SK-N-MC (cell line): ENCODE measurements at regions not wholly inside any gene's neighbourhood (a gene's known extent, or its start where the extent isn't known, plus 50 kb on each side); places are given as distances from the start of the nearest gene placed in this dataset.
"Not testable (repeated sequence)": the region's sequence is repeated elsewhere in the genome, so short reads cannot be mapped to it uniquely, and the experiment has no call there.

Experiments
- DNase-seq: peaks from one replicate; pipeline ENCODE4 v3.0.0-alpha.2; 2011; ENCODE audit warnings: low read depth, low spot score
- H3K27ac ChIP-seq: fragments of 200-600 bp; sonication (generic); 2 replicates; pipeline ENCODE4 v1.5.1; 2016; ENCODE audit warnings: mixed run types
- H3K36me3 ChIP-seq: fragments of 200-600 bp; sonication (generic); 2 replicates; pipeline ENCODE4 v1.6.1; 2017; ENCODE audit warnings: antibody characterized with exemption, low read length, mixed read lengths; ENCODE audit not compliant: insufficient read depth
- H3K4me3 ChIP-seq: fragments of 200-600 bp; sonication (generic); 2 replicates; pipeline ENCODE4 v1.5.1; 2016
- H3K9ac ChIP-seq: fragments of 200-600 bp; sonication (generic); 2 replicates; pipeline ENCODE4 v1.8.0; 2017; ENCODE audit warnings: mixed run types, mixed read lengths; ENCODE audit not compliant: insufficient read length
- H3K9me3 ChIP-seq: fragments of 200-600 bp; sonication (generic); 2 replicates; pipeline ENCODE4 v1.6.1; 2017; ENCODE audit warnings: low read depth, mild to moderate bottlenecking, antibody characterized with exemption, low read length, moderate library complexity, mixed read lengths
- EZH2 ChIP-seq: fragments of 200-600 bp; sonication (generic); IDR thresholded peaks from one replicate; pipeline ENCODE4 v1.6.1; 2017; ENCODE audit warnings: antibody characterized with exemption
- FOXP2 ChIP-seq: optimal IDR thresholded peaks from 2 replicates; pipeline ENCODE3; 2011; ENCODE audit warnings: mild to moderate bottlenecking, moderate library complexity; ENCODE audit not compliant: insufficient read depth; ENCODE audit errors: extremely low read length, control extremely low read depth
- POLR2AphosphoS5 ChIP-seq: IDR thresholded peaks from 2 replicates; pipeline ENCODE4 v1.6.1; 2012; ENCODE audit warnings: mild to moderate bottlenecking, low read depth, low read length, borderline replicate concordance

DNA sequence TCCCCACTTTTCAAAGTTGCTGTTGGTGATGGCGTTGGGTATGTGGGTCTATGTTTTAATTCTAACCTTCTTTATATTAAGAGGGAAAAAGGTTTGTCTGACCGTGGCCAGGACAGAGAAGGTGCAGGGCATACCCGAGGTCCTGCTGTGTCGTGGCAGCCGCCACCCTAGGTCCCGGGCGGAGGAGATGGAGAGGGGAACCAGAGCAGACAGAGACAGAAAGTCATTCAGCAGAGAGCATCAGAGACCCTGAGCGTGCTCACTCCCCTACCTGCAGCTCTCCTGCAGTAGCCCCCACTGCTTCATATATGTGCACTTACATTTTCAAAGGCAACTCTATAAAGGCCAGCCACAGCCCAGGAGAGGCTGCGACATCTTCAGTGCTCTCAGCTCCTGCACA is 327.2 kb upstream of the TNRC6C start:
- H3K27ac ChIP-seq: no peak overlapping the region
- H3K4me3 ChIP-seq: no peak overlapping the region
- no peaks in the 10 kb centered on the region for H3K9me3 ChIP-seq
- no peak overlapping the region for H3K9ac ChIP-seq
- H3K36me3 ChIP-seq: no peaks in the 10 kb centered on the region
- no peak for DNase-seq
- no peak for TF ChIP-seq EZH2
- TF ChIP-seq POLR2AphosphoS5: no peak
- TF ChIP-seq FOXP2: no peak

DNA sequence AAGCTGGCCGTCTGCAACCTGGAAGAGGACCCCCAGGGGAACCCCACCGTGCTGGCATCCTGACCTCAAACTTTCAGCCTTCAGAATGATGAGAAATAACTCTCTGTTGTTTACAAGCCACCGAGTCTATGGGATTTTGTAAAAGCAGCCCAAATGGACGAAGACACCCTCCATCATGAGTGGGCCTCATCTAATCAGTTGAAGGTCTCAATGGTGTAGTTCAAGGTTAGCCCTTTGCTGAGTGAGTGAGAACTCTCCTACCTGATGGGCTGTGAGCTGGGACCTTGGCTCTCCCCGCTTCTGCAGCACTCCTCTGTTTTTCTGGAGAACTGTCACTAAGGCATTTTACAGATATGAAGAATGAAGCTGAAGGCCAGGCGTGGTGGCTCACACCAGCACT is 325.9 kb upstream of the TNRC6C start:
- Histone ChIP-seq H3K9me3 (no peaks in the 10 kb centered on the region), H3K9ac (no peak overlapping the region), H3K27ac (no peak overlapping the region), H3K4me3 (no peak overlapping the region), H3K36me3 (no peaks in the 10 kb centered on the region)
- no peak for TF ChIP-seq POLR2AphosphoS5
- TF ChIP-seq FOXP2: no peak
- no peak for TF ChIP-seq EZH2
- DNase-seq: no peak

DNA sequence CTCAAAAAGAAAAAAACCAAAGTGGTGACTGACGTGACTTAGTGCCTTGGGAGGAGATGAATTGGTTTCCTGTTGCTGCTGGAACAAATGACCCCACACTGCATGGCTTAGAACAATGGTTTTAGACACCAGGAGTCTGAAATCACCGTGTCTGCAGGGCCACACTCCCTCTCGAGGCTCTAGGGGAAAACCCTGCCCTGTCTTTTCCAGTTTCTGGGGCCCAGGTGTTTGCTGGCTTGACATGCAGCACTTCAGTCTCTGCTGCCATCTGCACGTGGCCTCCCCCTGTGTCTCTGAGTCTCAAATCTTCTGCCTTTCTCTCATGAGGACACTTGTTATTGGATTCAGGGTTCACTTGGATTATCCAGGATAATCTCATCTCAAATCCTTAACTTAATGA is 323.8 kb upstream of the TNRC6C start:
- Histone ChIP-seq H3K4me3 (no peak overlapping the region), H3K9ac (no peak overlapping the region), H3K9me3 (no peaks in the 10 kb centered on the region), H3K27ac (no peak overlapping the region), H3K36me3 (no peaks in the 10 kb centered on the region)
- TF ChIP-seq POLR2AphosphoS5 (no peak), EZH2 (no peak), FOXP2 (no peak)
- DNase-seq: no peak

DNA sequence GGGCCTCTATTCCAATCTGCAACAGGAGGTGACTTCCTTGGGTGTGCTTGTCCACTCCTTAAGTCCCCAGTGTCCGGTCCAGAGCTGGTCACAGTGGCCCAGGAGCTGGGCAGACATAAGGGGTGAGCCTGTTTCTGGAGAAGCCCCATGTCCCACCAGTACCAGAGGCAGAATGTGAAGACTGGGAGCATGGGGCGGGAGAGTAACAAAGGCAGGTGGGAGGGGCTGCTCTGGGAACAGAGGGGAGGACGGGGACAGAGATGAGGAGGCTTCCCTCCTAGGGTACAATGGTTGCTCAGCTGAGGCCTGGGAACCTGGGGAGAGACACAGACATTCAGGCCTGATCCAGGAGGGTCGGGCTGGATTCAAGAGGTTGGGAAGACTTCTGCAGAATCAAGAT is 323.3 kb upstream of the TNRC6C start:
- no peak overlapping the region for H3K27ac ChIP-seq
- no peak overlapping the region for H3K9ac ChIP-seq
- no peak for DNase-seq
- H3K9me3 ChIP-seq: no peaks in the 10 kb centered on the region
- no peaks in the 10 kb centered on the region for H3K36me3 ChIP-seq
- TF ChIP-seq FOXP2: no peak
- no peak for TF ChIP-seq EZH2
- TF ChIP-seq POLR2AphosphoS5: no peak
- H3K4me3 ChIP-seq: no peak overlapping the region

DNA sequence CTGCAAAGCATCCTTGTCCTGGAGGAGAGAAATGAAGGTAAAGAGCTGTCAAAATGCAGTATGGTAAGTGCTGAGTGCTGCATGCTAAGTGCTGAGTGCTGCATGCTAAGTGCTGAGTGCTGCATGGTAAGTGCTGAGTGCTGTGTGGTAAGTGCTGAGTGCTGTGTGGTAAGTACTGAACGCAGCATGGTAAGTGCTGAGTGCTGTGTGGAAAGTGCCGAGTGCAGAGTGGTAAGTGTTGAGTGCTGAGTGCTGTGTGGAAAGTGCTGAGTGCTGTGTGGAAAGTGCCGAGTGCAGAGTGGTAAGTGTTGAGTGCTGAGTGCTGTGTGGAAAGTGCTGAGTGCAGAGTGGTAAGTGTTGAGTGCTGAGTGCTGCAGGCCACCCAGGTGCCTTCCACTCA is 322.7 kb upstream of the TNRC6C start:
- not testable (repeated sequence) for H3K4me3 ChIP-seq, DNase-seq, H3K36me3 ChIP-seq, H3K9me3 ChIP-seq, H3K9ac ChIP-seq, H3K27ac ChIP-seq

DNA sequence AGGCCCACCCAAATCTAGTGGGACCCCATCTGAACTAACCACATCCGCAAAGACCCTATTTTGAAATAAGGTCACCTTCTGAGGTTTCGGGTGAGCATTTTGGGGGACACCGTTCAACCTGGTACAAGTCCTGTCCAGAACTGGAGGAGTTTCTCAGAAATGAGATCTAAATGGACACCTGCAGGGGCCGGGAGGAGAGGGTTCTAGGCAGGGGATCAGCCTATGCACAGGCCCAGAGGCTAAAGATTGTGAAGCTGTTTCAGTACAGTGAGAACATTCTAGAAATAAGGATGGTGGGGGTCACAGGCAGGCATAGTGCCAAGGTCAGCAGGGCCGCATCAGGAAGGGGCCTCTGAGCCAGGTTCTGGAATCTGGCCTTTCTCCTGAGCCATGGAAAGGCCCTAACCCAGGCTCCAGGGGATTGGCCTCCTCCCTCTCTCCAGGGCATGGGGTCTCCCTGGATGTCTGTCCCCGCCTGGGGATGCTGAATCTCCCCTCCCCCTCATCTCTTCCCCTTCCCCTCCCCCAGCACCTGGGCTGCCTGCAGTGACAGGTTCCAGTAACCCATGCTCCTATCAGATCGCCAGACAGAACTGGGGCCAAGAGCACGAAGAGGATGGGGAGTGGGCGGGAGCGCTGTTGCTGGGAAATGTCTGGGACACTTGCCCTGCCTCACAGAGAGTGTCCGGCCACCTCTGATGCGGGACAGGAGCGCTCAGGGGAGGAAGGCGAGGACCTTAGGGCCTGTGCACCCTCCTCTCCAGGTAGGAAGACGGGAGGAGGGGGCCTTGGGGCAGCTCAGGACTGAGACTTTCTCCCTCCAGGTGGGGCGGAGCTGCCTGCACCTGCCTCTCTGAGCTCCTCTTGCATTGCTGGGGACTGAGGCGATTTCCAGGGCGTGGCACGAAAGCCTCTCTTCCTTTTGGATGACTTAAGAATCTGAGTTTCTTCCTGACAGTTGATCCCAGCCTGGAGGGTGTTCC is 321.4 kb upstream of the TNRC6C start:
- TF ChIP-seq FOXP2 (no peak), EZH2 (no peak), POLR2AphosphoS5 (no peak)
- Histone ChIP-seq H3K9ac (no peak overlapping the region), H3K9me3 (no peaks in the 10 kb centered on the region), H3K27ac (no peak overlapping the region), H3K4me3 (no peak overlapping the region), H3K36me3 (no peaks in the 10 kb centered on the region)
- no peak for DNase-seq

DNA sequence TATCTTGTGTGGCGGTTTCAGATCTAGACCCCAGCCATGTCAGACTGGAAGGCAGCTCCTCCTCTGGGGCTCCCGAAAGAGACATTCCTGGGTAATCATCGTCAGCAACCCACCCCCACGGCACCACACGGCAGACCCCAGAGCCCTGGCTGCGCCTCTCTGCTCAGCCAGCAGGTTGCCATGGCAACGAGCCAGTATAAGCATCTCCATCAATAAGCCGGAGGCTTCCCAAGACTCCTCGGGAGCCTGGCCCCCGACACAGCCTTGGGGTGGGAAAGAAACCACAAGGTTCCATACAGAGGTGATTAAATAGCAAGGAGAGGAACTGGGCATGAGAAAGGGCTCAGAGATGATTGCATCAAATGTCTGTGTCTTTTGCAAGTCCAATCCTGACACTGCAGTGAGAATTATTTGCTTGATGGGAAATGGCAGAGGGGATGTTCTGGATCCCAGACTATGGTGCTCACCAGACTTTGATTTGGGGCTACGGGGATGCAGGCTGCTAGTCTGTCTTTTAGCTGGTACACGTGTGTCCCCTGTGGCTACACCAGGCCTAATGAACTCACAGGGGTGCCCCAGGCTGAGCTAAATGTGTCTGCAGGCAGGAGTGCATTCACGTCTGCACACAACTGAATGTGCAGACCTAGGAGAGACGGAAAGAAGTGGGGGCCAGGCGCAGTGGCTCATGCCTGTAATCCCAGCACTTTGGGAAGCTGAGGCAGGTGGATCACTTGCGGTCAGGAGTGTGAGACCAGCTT is 320.5 kb upstream of the TNRC6C start:
- H3K27ac ChIP-seq: no peak overlapping the region
- H3K9ac ChIP-seq: no peak overlapping the region
- no peak overlapping the region for H3K4me3 ChIP-seq
- no peak for DNase-seq
- H3K36me3 ChIP-seq: no peaks in the 10 kb centered on the region
- no peaks in the 10 kb centered on the region for H3K9me3 ChIP-seq
- TF ChIP-seq POLR2AphosphoS5 (no peak), FOXP2 (no peak), EZH2 (no peak)

DNA sequence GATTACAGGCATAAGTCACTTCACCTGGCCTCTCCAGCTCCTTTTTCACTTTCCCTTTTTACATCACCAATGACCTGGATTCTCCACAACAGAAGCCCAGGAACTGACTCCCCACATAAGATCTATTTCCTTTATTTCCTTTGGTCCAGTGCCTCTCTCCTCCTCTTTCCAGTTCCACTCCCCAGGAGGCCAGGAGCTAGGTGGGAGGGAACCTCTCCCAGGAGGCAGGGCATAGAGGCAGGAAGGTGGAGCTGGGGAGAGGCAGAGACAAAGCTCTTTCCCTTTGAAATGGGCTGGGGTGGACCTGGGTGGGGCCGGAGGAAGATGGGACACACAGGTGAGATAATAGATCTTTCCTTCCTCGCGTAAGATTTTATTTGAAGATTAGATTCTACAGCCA is 318.3 kb upstream of the TNRC6C start:
- Histone ChIP-seq H3K27ac (no peak overlapping the region), H3K9ac (no peak overlapping the region), H3K9me3 (no peaks in the 10 kb centered on the region), H3K36me3 (no peaks in the 10 kb centered on the region), H3K4me3 (no peak overlapping the region)
- TF ChIP-seq FOXP2 (no peak), EZH2 (no peak), POLR2AphosphoS5 (no peak)
- DNase-seq: no peak
